ENCODE measurements at regions not wholly inside any gene's neighbourhood (a gene's known extent, or its start where the extent isn't known, plus 50 kb on each side); places are given as distances from the start of the nearest gene placed in this dataset.

- TF ChIP-seq CTCF (IDR thresholded peaks at IDR 0.05; ENCODE audit: low read depth, low read length, missing input control) (no peak), EGR1 (IDR thresholded peaks at IDR 0.05; ENCODE audit: low read depth in 2 of 2) (no peak), RAD21 (IDR thresholded peaks at IDR 0.05) (no peak), RXRA (IDR thresholded peaks at IDR 0.05) (no peak), YY1 (IDR thresholded peaks at IDR 0.05) (no peak), REST (IDR thresholded peaks at IDR 0.05) (no peak), JUND (IDR thresholded peaks at IDR 0.05) (no peak), GABPA (IDR thresholded peaks at IDR 0.05 in 1 of 2, conservative IDR thresholded peaks at IDR 0.05 in 1 of 2) (no peak), FOXA1 (IDR thresholded peaks at IDR 0.05) (no peak), SP1 (IDR thresholded peaks at IDR 0.05) (no peak), TAF1 (conservative IDR thresholded peaks at IDR 0.05) (no peak), FOXA2 (IDR thresholded peaks at IDR 0.05) (no peak)
These were observed 384.0 kb upstream of the TPM1 start for GRCh38 chr15:62658498-62658897.

All from liver (tissue), 3 donors.